SK-N-SH treated with all-trans-retinoic acid at 6 μM for 48 hours (cell line): ENCODE measurements at regions not wholly inside any gene's neighbourhood (a gene's known extent, or its start where the extent isn't known, plus 50 kb on each side); places are given as distances from the start of the nearest gene placed in this dataset.

Experiments used
- ATAC-seq: fragments of 200-7000 bp; cut with Tn5 transposase; 3 replicates; pipeline ENCODE4 v1.9.1; 2020; ENCODE audit warnings: mild to moderate bottlenecking, moderate library complexity
- ARNTL ChIP-seq: fragments of 450-650 bp; formaldehyde crosslinking; IDR thresholded peaks from 2 replicates; pipeline ENCODE4 v1.5.0; 2020; ENCODE audit warnings: low read depth, mild to moderate bottlenecking, moderate library complexity, borderline replicate concordance
- ESRRG ChIP-seq: fragments of 250-450 bp; sonication (Bioruptor Pico); IDR thresholded peaks from 2 replicates; pipeline ENCODE4 v1.6.1; 2021; ENCODE audit warnings: mild to moderate bottlenecking
- ISL1 ChIP-seq: fragments of 250-450 bp; sonication (Bioruptor Pico); IDR thresholded peaks from 2 replicates; pipeline ENCODE4 v2.1.2; 2022; ENCODE audit warnings: mild to moderate bottlenecking, moderate library complexity
- OSR1 ChIP-seq: fragments of 250-450 bp; sonication (Bioruptor Pico); IDR thresholded peaks from 2 replicates; pipeline ENCODE4 v1.8.0; 2022; ENCODE audit warnings: moderate library complexity, mild to moderate bottlenecking, inconsistent platforms
- PATZ1 ChIP-seq: fragments of 250-450 bp; sonication (Bioruptor Pico); IDR thresholded peaks from 2 replicates; pipeline ENCODE4 v1.8.0; 2020; ENCODE audit warnings: mild to moderate bottlenecking, moderate library complexity, borderline replicate concordance
- POU6F1 ChIP-seq: fragments of 250-450 bp; sonication (Bioruptor Pico); IDR thresholded peaks from 2 replicates; pipeline ENCODE4 v1.8.0; 2021; ENCODE audit warnings: low read depth, mild to moderate bottlenecking, moderate library complexity, borderline replicate concordance
- SNAI2 ChIP-seq: fragments of 250-450 bp; sonication (Bioruptor Pico); IDR thresholded peaks from 2 replicates; pipeline ENCODE4 v1.5.0; 2020; ENCODE audit warnings: mild to moderate bottlenecking, moderate library complexity
- TCF4 ChIP-seq: fragments of 250-450 bp; sonication (Bioruptor Pico); IDR thresholded peaks from 2 replicates; pipeline ENCODE4 v1.8.0; 2021; ENCODE audit warnings: mild to moderate bottlenecking, moderate library complexity, borderline replicate concordance
- TOX ChIP-seq: fragments of 250-450 bp; sonication (Bioruptor Pico); IDR thresholded peaks from 2 replicates; pipeline ENCODE4 v1.8.0; 2021; ENCODE audit warnings: mild to moderate bottlenecking, moderate library complexity, borderline replicate concordance
- ZNF565 ChIP-seq: fragments of 450-650 bp; formaldehyde crosslinking; conservative IDR thresholded peaks from 2 replicates; pipeline ENCODE4 v1.5.0; 2020; ENCODE audit warnings: low read depth, mild to moderate bottlenecking, moderate library complexity
- ZNF70 ChIP-seq: fragments of 450-650 bp; formaldehyde crosslinking; IDR thresholded peaks from 2 replicates; pipeline ENCODE4 v1.5.0; 2020; ENCODE audit warnings: mild to moderate bottlenecking, moderate library complexity
- TF ChIP-seq, protein P1 (sequence below): fragments of 250-450 bp; sonication (Bioruptor Pico); IDR thresholded peaks from 2 replicates; pipeline ENCODE4 v1.5.1; 2021; ENCODE audit warnings: mild to moderate bottlenecking, moderate library complexity
- TF ChIP-seq, protein P2 (sequence below): fragments of 250-450 bp; sonication (Bioruptor Pico); IDR thresholded peaks from 2 replicates; pipeline ENCODE4 v1.5.0; 2020; ENCODE audit warnings: mild to moderate bottlenecking, moderate library complexity
- TF ChIP-seq, protein P3 (sequence below): fragments of 250-450 bp; sonication (Bioruptor Pico); IDR thresholded peaks from 2 replicates; pipeline ENCODE4 v1.5.1; 2020; ENCODE audit warnings: low read depth, mild to moderate bottlenecking, moderate library complexity

GRCh38 chr4:100286636-100287035 is 96.4 kb upstream of the DDIT4L start (continued):
- TF ChIP-seq, protein P1, sequence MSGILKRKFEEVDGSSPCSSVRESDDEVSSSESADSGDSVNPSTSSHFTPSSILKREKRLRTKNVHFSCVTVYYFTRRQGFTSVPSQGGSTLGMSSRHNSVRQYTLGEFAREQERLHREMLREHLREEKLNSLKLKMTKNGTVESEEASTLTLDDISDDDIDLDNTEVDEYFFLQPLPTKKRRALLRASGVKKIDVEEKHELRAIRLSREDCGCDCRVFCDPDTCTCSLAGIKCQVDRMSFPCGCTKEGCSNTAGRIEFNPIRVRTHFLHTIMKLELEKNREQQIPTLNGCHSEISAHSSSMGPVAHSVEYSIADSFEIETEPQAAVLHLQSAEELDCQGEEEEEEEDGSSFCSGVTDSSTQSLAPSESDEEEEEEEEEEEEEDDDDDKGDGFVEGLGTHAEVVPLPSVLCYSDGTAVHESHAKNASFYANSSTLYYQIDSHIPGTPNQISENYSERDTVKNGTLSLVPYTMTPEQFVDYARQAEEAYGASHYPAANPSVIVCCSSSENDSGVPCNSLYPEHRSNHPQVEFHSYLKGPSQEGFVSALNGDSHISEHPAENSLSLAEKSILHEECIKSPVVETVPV (CRISPR knock-in tag): no peak
- TF ChIP-seq ZNF565: no peak

GRCh38 chr4:100285121-100285520 is 94.9 kb upstream of the DDIT4L start:
- TF ChIP-seq, protein P2, sequence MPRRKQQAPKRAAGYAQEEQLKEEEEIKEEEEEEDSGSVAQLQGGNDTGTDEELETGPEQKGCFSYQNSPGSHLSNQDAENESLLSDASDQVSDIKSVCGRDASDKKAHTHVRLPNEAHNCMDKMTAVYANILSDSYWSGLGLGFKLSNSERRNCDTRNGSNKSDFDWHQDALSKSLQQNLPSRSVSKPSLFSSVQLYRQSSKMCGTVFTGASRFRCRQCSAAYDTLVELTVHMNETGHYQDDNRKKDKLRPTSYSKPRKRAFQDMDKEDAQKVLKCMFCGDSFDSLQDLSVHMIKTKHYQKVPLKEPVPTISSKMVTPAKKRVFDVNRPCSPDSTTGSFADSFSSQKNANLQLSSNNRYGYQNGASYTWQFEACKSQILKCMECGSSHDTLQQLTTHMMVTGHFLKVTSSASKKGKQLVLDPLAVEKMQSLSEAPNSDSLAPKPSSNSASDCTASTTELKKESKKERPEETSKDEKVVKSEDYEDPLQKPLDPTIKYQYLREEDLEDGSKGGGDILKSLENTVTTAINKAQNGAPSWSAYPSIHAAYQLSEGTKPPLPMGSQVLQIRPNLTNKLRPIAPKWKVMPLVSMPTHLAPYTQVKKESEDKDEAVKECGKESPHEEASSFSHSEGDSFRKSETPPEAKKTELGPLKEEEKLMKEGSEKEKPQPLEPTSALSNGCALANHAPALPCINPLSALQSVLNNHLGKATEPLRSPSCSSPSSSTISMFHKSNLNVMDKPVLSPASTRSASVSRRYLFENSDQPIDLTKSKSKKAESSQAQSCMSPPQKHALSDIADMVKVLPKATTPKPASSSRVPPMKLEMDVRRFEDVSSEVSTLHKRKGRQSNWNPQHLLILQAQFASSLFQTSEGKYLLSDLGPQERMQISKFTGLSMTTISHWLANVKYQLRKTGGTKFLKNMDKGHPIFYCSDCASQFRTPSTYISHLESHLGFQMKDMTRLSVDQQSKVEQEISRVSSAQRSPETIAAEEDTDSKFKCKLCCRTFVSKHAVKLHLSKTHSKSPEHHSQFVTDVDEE (CRISPR knock-in tag): no peak
- TF ChIP-seq POU6F1 (no peak), ARNTL (CRISPR knock-in tag) (no peak), TCF4 (no peak), OSR1 (no peak)
- no peak for ATAC-seq

DNA sequence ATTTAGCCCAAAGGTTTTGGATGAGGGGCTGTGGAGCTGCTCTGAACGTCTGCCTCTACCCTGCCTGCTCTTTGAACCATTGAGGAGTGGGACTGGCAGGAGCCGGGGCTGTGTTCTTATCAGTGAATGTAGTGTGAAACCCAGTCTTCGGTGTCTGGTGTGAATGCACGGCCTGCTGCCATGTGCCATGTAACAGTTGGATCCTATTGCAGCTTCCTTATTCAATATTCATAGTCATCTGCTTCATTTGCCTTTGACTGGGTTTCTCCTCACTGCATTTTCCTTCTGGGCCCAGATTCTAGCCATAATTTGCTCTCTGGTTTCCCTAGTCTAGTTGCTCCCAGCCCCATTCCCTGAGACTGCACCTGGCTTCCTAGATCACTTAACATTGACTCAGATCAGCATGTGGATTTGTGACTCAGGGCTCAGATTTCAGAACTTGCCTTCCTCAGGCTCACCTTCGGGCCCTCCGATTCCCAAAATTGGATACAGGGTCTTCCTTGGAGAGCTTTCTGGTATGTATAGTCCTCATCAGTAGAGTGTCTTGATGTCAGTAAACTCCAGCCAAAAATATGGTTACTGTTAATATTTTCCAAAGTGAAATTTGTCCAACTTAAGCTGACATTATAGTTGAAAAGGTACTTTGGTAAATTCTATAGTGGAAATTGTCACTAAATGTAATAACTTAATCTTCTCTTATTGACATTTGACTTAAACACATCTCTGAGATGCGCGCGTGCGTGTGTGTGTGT is 94.0 kb upstream of the DDIT4L start:
- TF ChIP-seq, protein P3, sequence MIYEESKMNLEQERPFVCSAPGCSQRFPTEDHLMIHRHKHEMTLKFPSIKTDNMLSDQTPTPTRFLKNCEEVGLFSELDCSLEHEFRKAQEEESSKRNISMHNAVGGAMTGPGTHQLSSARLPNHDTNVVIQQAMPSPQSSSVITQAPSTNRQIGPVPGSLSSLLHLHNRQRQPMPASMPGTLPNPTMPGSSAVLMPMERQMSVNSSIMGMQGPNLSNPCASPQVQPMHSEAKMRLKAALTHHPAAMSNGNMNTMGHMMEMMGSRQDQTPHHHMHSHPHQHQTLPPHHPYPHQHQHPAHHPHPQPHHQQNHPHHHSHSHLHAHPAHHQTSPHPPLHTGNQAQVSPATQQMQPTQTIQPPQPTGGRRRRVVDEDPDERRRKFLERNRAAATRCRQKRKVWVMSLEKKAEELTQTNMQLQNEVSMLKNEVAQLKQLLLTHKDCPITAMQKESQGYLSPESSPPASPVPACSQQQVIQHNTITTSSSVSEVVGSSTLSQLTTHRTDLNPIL: no peak
- TF ChIP-seq, protein P1 (CRISPR knock-in tag): no peak
- no peak for TF ChIP-seq SNAI2
- TF ChIP-seq ESRRG (CRISPR knock-in tag): no peak
- TF ChIP-seq, protein P2 (CRISPR knock-in tag): no peak
- no peak for TF ChIP-seq POU6F1
- ATAC-seq: no peak

DNA sequence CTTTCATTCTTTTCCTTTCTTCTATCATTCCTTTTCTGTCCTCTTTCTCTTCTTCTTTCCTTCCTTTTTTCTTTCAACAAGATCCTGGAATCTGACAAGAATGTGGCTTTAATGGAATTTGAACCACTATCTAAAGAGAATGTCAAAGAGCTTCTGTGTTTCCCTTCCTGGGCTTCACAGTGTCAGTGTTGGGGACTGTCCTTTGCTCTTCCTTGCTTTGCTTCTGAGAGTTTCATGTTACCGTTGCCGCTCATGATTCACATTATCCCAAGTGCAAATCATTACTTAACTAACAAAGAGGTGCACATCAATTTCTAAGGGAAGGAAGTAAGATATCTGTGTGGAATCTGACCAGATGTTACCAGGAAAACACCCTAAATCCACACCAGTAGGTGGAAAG is 90.5 kb upstream of the DDIT4L start:
- TF ChIP-seq TOX (CRISPR knock-in tag): no peak
- no peak for TF ChIP-seq PATZ1 (CRISPR knock-in tag)
- TF ChIP-seq ISL1 (CRISPR knock-in tag): no peak
- TF ChIP-seq ZNF70 (CRISPR knock-in tag): no peak
- no peak for TF ChIP-seq SNAI2
- TF ChIP-seq ESRRG (CRISPR knock-in tag): no peak
- no peak for ATAC-seq
